Stimulated activated CD4-positive, alpha-beta T cell treated with anti-CD3 and anti-CD28 coated beads, Interleukin-1b, Interleukin-23, amount 100 ng/mL, for 24 hours (primary cell): ENCODE measurements at regions not wholly inside any gene's neighbourhood (a gene's known extent, or its start where the extent isn't known, plus 50 kb on each side); places are given as distances from the start of the nearest gene placed in this dataset.

Source experiments
- DNase-seq, 4 experiments: peaks; one replicate each; pipeline ENCODE4 v3.0.0-alpha.2; 2020; ENCODE audit warnings: low read depth in 4 of 4, low spot score in 1 of 4

DNA sequence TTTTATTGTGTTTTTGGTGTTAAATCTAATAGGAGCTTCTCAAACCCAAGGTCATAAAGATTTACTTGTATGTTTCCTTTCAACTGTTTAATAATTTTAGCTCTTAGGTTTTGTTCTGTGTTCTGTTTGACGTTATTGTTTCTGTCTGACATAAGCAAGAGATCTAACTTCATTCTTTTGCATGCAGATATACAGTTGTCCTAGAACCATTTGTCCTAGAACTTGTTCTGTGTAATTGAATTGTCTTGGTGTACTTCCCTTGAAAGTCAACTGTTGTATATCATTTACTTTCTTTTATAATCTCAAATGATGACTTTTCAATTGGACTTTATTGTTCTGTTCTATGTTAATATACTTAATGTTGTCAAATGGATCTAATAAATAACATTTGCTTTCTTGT, 977.1 kb downstream of the FAT4 start:
- no peak for DNase-seq

DNA sequence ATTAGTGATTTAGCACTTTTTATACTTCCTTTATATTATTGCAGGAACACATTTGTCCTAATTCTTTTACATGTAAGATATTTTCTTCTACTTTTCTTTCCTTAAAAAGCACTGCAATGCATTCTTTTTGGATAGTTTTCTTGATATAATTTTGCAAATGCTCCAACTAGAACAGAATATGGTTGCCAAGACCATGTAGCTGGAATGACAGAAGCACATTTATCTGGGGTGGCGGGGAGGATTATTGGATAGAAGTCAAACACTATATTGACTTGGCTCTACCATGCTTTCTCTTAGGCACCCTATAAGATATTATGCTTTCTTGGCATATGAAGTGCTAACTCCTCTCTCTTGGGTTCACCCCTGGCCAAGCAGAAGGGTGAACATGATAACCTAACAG, 983.5 kb downstream of the FAT4 start:
- no peak for DNase-seq

DNA sequence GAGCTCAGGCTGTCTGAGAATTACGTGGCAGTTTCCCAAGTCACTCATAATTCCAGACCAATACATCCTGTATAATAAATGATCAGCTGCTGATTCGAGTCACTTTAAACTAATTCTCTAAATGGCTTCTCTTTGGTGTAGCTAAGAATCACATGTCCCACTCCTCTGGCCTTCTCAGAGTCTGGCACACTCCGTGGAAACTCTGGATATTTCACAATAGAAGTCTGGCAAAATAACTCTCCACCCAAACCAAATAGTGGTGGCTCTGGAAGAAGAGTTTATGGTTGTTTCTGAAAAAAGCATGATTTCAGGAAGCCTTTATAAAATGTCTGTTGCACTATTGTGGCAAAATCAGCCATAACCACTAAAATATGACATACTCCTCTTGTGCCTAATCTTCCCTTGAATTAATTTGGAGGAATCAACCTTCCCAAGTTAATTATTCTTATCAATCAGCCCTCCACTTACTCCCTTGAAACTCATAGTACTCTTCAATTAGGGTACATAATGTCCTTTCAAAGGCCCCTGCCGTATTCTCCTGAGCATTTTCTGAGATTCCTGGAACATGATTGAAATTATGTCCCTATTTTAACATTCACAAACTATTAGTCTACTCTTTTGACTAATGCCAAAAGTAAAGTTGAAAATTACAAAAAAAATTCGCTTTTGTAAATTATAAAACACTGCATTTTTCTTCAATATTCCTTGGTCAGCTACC, 991.6 kb downstream of the FAT4 start:
- DNase-seq, result no peak

DNA sequence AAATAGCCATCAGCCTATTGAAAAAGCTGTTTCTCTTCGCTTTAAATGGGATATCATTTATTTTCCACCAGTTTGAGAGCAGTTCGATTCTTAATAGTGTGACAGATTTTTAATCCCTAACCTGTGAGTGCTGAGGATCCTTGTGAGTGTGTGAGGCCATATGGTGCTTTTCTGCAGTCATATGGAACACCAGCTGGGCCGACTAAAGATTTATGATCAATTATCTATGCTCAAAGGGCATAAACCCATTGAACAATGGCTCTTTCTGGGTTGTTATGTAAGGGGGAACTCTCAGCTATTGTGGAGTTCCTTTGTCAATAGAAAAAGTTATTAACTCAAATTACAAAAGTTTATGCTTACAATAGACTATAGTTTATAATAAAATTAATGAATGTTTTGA, 1003.6 kb downstream of the FAT4 start:
- no peak for DNase-seq

DNA sequence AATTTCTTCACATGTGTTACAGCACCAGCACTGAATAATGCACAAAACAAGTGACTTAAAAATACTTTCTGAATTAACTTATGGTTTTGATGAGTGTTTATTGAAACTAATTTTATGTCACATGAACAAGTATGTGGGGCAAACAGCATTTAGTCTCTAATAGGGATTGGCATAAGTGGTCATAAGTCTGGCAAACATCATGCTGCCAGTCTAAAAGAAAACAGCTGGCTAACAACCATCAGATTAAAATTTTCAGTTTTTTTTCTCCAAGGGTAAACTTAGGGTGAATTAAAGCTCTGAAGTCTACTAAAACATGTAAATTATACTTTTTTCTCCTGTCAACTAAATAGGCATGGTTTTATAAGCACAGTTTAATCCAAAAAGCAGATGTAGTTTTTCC, 1014.2 kb downstream of the FAT4 start:
- no peak for DNase-seq

DNA sequence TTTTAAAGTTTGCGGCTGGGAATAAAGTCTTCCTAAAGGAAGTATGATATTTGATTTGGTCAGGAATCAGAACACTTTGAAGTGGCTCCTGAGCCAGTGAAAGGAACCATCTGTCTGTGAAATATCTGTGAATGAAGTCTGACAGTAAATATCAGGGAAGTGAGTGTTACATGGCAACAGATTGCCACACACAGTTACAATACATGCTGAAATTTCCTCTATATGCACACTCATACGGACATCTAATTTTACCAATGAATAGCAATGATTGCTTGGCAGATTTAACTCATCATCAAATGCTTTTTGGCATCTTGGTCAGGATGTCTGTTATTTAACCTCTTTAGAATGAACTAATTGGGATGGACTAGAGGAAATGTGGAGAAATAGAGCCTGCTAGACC, 1023.8 kb downstream of the FAT4 start:
- no peak for DNase-seq

DNA sequence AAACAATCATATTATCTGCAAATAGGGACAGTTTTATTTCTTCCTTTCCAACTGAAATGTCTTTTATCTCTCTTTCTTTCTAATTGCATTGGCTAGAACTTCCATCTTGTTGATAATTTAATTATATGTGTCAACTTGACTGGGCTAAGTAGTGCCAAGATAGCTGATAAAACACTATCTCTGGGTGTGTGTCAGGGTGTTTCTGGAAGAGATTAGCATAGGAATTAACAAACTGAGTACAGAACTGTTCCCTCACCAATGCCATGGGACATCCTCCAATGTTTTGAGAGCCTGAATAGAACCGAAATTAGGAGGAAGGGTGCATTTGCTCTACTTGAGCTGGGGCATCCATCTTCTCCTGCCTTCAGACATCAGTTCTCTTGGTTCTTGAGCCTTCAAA, 1027.2 kb downstream of the FAT4 start:
- DNase-seq, result no peak

DNA sequence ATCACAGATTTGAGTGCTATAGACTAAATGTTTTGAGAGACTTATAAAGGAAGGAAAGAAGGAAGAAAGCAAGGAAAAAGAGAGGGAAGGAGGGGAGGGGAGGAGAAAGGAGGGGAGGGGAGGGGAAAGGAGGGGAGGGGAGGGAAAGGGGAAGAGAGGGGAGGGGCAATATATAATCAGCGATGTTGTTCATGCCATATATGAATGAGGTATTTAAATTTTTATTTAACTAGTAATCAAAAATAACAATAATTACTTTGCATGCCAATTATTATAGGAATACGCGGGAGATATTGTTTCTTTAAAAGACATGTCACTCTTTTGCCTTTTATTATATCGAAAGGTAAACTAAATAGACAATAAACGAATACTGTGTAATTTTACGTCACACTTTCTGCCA, 1029.7 kb downstream of the FAT4 start:
- DNase-seq, result no peak

DNA sequence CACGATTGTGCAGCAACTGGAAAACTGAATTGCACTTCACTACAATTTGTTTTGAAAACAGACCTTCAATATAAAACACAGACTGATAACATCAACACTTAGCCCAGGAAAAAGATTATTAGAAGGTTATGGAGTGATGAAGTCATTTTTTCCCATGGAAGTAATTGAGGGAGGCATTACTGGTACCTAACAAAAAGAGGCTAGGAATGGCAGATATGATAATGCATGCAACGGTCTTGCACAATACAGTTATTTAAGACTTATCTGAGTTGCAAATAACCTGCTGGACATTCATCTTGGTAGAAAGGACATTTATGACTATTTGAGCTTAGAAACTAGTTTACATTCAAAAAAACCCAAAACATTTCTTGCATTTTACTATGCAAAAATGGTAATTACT, 1031.9 kb downstream of the FAT4 start:
- no peak for DNase-seq

DNA sequence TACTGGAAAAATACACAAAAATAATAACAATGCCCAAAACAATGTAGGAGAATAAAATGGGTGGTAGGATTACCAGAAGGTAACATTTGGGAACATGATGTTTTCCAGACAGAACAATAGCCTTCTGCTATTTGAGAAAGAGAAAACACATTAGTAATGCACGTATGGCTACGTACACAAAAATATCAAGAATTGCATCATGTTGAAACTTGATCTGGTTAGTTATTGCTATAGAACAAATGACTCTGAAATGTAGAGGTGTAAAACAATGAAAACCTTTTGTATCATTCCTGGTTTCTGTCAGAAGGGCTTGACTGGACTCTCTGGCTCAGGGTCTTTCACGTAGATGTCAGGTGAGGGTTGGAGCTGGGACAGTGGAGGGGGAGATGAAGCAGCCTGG, 1040.0 kb downstream of the FAT4 start:
- no peak for DNase-seq

DNA sequence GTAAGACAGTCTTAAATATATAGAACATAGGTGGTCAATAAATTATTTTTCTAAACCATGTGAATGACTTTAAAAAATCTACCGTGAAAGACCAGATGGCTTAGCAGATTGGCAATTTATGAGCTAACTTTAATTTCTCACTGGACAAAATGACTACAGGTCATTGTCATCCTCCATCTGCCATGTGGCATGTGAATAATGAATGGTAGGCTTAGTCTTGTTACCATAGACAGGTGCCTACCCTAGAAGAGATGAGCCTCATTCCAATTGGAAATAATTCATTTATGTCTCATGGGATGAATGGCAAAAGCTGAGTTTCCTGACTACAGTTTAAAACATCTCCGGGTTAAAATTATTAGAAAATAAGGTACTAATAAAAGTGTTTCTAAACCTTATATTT, 1043.3 kb downstream of the FAT4 start:
- DNase-seq, result no peak

DNA sequence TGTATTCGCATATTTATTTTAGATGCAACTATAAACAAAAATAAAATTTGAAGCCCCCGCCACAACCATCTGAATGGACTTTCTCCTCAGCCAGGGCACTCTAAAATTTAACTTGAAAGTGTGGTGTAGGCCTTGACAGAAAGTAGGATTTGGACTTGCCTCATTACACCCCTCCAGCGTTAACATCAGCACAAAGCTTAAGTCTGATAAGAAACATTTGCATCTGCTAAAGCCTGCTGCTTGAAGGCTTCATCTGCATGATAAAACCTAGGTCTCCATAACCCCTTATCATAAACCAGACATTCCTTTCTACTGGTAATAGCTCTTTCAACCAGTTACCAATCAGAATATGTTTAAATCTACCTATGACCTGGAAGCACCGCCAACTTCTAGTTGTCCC, 1046.5 kb downstream of the FAT4 start:
- DNase-seq, result no peak

DNA sequence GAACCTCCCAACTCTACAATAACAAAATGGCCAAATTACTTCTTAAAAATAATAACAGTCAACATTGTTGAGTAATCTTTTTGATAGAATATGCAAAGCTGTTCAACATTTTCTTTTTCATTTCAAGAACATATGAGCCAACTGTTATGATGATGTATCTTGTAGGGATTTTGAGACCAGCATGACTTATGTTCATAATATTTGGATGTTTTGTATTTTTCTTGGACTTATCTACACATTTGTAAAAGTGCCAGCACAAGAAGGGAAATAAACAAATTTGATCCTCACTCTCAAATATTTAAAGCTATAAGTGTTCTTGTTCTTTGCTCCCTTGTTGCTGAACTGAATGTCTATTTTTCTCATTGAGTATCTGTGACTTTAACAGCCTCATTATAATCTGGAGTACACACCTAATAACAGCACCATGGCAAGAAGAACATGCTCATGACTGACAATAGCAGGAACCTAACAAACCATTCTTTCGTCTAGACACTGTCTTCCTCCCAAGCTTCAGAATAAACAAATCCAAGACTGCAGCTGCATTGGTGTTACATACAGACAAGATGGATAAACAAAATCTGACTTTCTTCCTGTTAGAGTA, 1049.7 kb downstream of the FAT4 start:
- no peak for DNase-seq

DNA sequence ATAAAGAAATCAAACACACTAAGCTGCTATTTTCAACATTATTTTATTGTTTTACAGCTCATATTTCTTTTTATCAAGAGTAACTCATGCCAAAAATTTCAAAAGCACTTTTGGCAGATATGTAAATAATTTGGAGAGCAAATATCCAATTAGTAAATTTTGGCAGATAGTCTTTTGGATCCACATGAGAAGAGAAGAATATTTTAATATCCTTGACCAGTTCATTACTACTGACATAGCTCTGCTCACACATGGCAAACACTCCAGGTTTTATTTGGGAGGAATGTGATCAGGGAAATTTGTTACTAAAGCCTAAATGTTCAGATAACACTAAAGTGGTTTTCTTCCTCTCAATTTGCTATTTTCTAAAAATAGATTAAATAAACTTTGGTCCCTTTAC, 1054.3 kb downstream of the FAT4 start:
- no peak for DNase-seq

DNA sequence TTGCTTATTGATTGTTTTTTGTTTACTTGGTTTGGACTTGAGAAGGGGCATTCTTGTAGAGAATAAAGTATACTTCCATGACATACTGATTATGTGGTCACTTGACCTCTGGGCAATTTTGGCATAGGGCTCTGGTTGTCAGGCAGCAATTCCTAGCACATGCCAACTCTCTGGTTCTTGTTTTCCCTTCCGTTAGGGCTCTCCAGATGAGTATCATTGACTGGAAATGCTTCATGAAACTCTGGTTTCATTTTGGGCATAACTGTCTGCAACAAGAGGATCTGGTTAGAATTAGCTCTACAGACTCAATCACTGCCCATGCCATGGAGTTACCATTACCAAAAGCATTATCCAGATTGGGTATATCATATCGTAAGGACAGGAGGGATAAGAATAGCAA, 1057.9 kb downstream of the FAT4 start:
- no peak for DNase-seq

DNA sequence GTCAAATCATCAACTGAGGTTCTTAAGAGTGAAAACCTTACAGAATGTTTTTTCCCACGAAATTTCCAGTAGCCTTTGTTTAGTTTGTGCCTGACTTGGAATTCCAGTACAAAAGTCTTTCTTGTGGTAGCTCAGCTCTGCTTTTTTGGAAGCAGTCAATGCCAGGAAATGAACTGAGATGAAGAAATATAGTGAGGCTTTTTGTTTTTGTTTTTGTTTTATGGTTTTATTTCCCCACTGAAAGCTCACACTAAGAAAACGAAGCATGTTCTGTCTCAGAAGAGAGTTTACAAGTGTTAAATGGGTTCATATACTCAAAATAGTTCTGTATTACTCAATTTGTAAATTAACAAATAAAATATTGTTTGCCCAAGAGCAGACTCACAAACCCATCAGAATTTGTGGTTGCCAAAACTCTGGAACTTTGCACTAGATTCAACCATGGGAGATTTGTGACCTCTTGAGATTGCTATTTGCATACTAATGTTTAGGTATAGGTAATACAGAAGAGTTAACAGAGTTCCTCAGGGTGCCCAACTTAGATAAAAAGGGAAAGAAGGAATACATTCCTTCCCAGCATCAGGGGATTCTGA, 1060.8 kb downstream of the FAT4 start:
- DNase-seq, result no peak

DNA sequence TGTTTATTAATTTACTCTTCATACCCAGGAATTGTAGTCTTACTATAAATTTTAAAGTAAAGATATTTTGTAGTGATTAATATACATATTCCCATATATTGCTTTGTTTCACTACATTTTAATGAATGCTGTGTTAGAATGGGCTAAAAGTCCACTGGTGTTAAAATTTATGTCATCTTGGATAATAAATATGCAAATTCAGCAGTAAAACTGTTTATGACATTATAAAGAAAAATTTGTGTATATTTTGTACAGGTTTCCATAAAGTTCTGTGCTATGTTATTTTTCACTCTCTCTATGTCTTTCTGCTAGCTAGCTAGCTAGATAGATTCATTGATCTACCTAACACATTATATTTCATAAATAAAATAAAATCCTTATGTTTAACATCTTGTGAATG, 1071.2 kb downstream of the FAT4 start:
- no peak for DNase-seq

DNA sequence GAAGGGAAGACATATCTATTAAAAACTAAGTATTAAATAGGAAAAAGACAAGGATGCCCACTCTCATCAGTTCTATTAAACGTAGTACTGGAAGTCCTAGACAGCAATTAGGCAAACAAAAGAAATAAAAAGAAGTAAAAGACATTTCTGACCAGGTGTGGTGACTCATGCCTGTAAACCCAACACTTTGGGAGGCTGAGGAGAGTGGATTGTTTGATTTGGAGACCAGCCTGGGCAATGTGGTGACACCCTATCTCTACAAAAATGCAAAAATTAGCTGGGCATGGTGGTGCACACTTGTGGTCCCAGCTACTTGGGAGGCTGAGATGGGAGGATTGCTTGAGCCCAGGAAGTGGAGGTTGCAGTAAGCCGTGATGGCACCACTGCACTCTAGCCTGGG, 1071.8 kb downstream of the FAT4 start:
- no peak for DNase-seq

DNA sequence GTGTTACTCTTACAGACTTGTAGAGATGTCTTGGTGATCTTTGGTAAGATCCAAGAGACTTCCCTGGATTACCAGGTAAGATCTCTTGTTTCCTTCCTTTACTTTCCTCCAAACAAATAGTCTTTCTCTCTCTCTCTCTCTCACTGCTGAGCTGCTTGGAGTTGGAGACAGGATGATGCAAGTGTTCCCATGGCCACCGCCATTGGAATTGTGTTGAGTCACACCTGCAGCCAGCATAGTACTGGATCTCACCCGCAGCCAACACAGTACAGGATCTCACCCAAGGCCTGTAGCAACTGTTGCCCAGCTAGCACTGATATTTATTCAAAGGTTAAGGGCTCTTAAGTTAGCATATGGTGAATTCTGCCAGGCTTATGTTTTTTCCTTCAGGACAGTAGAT, 1080.9 kb downstream of the FAT4 start:
- no peak for DNase-seq

DNA sequence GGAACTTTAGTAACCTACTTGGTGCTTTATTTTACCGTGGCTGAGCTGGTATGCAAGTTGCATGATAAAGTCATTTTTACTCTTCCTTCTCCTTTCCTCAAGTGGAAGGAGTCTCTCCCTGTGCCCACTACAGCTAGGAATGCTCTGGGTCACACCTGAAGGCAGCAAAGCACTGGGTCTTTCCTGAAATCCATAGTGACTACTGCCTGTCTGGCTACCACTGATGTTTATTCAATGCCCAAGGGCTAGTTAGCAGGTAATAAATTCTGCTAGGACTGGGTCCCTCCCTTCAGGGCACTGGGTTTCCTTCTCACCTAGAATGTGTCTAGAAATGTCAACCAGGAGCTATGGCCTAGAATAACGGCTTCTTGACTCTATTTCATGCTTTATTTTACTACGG, 1081.4 kb downstream of the FAT4 start:
- DNase-seq, result no peak

DNA sequence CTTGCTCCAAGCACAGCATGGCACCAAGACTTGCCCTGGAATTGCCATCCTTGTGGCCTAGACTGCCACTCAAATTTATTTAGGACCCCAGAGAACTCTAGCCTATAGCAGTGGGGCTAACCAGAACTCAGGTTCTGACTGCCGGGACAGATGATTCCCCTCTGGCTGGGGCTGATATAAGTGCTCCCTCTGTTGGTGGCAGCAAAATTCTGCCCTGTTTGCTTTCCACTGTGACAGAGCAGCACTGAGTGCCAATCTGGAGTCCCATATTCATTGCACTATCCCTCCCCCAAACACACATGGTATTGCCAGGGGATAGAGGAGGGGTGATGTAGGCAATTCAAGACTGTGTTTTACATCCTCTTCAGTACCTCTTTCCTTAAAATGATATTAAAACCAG, 1081.9 kb downstream of the FAT4 start:
- DNase-seq, result no peak

DNA sequence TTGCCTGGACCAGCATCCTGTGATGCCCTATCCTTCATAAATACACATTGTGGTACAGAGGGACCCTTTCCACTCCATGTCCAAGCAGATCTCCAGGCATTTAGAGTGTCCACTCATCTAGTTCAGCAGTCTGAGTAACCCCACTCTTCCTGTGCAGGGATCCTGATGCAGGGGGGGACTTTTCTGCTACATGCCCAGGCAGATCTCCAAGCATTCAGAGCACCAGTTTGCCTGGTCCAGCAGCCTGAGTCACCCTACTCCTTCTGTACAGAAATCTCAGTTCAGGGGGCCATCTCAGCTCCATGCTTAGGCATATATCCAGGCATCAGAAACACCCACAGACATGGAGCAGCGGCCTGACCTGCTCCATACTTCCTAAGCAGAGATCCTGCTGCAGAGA, 1089.8 kb downstream of the FAT4 start:
- DNase-seq, result no peak

DNA sequence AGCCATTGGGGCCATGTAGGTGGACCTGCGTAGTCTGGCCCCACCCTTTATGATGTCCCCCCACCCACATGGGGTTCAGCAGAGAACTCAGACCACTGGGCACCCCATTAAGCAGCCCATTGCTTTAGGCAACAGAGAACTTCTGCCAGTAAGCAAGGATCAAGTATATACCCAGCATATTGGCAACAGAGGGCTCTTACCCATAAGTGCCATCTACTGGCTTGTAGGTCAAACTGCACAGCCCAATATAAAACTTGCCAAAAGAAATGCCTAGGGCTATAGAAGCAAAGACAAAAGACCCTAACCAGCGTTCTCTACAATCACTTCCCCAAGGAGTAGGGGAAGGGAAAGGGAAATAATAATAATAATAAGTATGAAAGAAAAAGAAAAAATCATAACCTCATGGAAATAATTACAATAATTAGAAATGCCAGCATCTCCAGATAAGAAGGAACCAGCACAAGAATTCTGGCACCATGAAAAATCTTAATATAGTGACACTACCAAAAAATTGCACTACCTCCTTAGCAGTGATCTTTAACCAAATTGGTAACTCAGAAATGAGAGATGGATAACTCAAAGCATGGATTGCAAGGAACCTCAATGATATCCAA, 1090.7 kb downstream of the FAT4 start:
- DNase-seq, result no peak
